Right lobe of liver (tissue), 6 donors: ENCODE measurements at regions not wholly inside any gene's neighbourhood (a gene's known extent, or its start where the extent isn't known, plus 50 kb on each side); places are given as distances from the start of the nearest gene placed in this dataset.

Experiments
- ATAC-seq, 4 donors: fragments of 200-7000 bp; cut with Tn5 transposase; one replicate each; pipeline ENCODE4 v1.9.1; 2020; ENCODE audit warnings: mild to moderate bottlenecking in 4 of 4, moderate library complexity in 4 of 4
- DNase-seq, 3 donors: peaks; one replicate each; pipeline ENCODE4 v3.0.0-alpha.2; 2020
- H3K27ac ChIP-seq, 3 donors: fragments of 200-600 bp; one replicate each; pipeline ENCODE4 v1.8.0; 2022
- H3K27me3 ChIP-seq, 2 donors: fragments of 200-600 bp; one replicate each; pipeline ENCODE4 v1.8.0; 2022
- H3K36me3 ChIP-seq, 4 donors: fragments of 200-600 bp; sonication (generic) in 1 of 4; one replicate each; pipeline versions ENCODE4 v1.5.1 to v1.8.0; 2017 to 2022; ENCODE audit warnings: control low read depth in 1 of 4
- H3K4me1 ChIP-seq, 4 donors: fragments of 200-600 bp; sonication (generic) in 1 of 4; one replicate each; pipeline versions ENCODE4 v1.5.1 to v1.8.0; 2017 to 2022; ENCODE audit warnings: control low read depth in 1 of 4
- H3K4me3 ChIP-seq, 3 donors: fragments of 200-600 bp; one replicate each; pipeline ENCODE4 v1.8.0; 2022
- H3K9me3 ChIP-seq, 4 donors: fragments of 200-600 bp; sonication (generic) in 1 of 4; one replicate each; pipeline versions ENCODE4 v1.5.1 to v1.8.0; 2017 to 2022; ENCODE audit warnings: control low read depth in 1 of 4
- CTCF ChIP-seq, 4 donors: fragments of 200-600 bp in 3 of 4; fragments of 450-650 bp in 1 of 4; IDR thresholded peaks; one replicate each; pipeline versions ENCODE4 v1.5.1 to v1.8.0; 2016 to 2022; ENCODE audit warnings: antibody characterized with exemption in 4 of 4, mild to moderate bottlenecking in 2 of 4
- POLR2A ChIP-seq: fragments of 450-650 bp; IDR thresholded peaks from one replicate; pipeline ENCODE4 v1.6.1; 2017; ENCODE audit warnings: antibody characterized with exemption, mild to moderate bottlenecking
- WGBS: methylation state at CpG from one replicate; pipeline ENCODE4 v1.1.6; 2018; ENCODE audit warnings: low coverage, low lambda C conversion rate; ENCODE audit not compliant: insufficient coverage; ENCODE audit errors: missing lambda C conversion rate; 5-methylcytosine and 5-hydroxymethylcytosine counted together
- intact Hi-C, 2 donors: fragments of 100-400 bp; cut with DNase I; formaldehyde crosslinking; loops; one replicate each; pipeline versions ENCODE4 v1.11.2 to v1.14.1; 2022
- donor health status: DM: no; HTN: yes; CAD: no.
- donor health status: DM: no; HTN: no; CAD: no.
- donor health status: DM: no; HTN: no; CAD: no.
- donor health status: DM: no; HTN: yes; CAD: no.
- donor health status: DM: no; HTN: yes; CAD: no.

GRCh38 chr4:101706535-101707057 lies 83.9 kb upstream of the BANK1 start:
- Histone ChIP-seq H3K4me3 (no peak overlapping the region), H3K27ac (no peak overlapping the region), H3K27me3 (no peaks in the 10 kb centered on the region), H3K9me3 (no peaks in the 10 kb centered on the region), H3K36me3 (no peaks in the 10 kb centered on the region), H3K4me1 (no peaks in the 10 kb centered on the region)
- ATAC-seq (no peak), DNase-seq (no peak)
- WGBS: 50% methylated on average over 1 of the region's 1 CpG
- intact Hi-C loops: no loop called here
- TF ChIP-seq CTCF (IDR thresholded peaks at IDR 0.05): no peak
- TF ChIP-seq POLR2A: no peak

- Histone ChIP-seq H3K9me3 (no peaks in the 10 kb centered on the region), H3K27ac (no peak overlapping the region), H3K27me3 (no peaks in the 10 kb centered on the region), H3K36me3 (no peaks in the 10 kb centered on the region), H3K4me1 (no peaks in the 10 kb centered on the region), H3K4me3 (no peak overlapping the region)
- ATAC-seq (no peak), DNase-seq (no peak)
- WGBS: 73% methylated on average over 1 of the region's 1 CpG
- intact Hi-C loops: no loop called here
- TF ChIP-seq POLR2A: no peak
- no peak for TF ChIP-seq CTCF (IDR thresholded peaks at IDR 0.05)
These were observed 89.0 kb upstream of the BANK1 start for GRCh38 chr4:101701551-101701950.

- DNase-seq (no peak), ATAC-seq (no peak)
- intact Hi-C loops: no loop called here
- Histone ChIP-seq H3K4me1 (no peaks in the 10 kb centered on the region), H3K27ac (no peak overlapping the region), H3K9me3 (no peaks in the 10 kb centered on the region), H3K4me3 (no peak overlapping the region), H3K27me3 (no peaks in the 10 kb centered on the region), H3K36me3 (no peaks in the 10 kb centered on the region)
- TF ChIP-seq CTCF (IDR thresholded peaks at IDR 0.05) (no peak), POLR2A (no peak)
- WGBS: 43% methylated on average over 8 of the region's 8 CpGs
These were observed 90.9 kb upstream of the BANK1 start for GRCh38 chr4:101699441-101700124.

- Histone ChIP-seq H3K4me1 (no peaks in the 10 kb centered on the region), H3K36me3 (no peaks in the 10 kb centered on the region), H3K27me3 (no peaks in the 10 kb centered on the region), H3K27ac (no peak overlapping the region), H3K4me3 (no peak overlapping the region), H3K9me3 (no peaks in the 10 kb centered on the region)
- no peak for ATAC-seq
- no peak for DNase-seq
- TF ChIP-seq CTCF (IDR thresholded peaks at IDR 0.05) (no peak), POLR2A (no peak)
- 100% methylated on average over 1 of the region's 1 CpG for WGBS
- intact Hi-C loops: no loop called here
These were observed 93.3 kb upstream of the BANK1 start for GRCh38 chr4:101697266-101697665.
